ENCODE measurements at regions not wholly inside any gene's neighbourhood (a gene's known extent, or its start where the extent isn't known, plus 50 kb on each side); places are given as distances from the start of the nearest gene placed in this dataset.

DNA sequence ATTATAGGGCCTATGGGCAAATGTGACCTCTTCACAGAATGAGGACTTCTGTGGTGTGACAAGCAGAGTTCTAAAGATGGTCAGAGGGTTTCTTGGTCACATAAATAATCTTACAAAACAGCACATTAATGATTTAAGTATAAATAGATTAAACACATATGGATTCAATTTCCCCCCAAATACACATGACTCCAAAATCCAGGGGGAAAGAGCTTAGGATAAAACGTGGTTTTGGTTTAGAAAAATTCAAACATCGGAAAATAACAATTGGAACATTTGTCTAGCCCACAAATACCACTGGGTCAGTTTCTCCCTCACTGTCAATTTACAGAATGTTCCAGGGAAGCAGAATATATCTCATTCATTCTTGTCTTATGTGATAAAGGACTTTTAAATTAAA lies 283.1 kb downstream of the COG6 start:
- no peak for DNase-seq (ENCODE audit: low spot score)

DNA sequence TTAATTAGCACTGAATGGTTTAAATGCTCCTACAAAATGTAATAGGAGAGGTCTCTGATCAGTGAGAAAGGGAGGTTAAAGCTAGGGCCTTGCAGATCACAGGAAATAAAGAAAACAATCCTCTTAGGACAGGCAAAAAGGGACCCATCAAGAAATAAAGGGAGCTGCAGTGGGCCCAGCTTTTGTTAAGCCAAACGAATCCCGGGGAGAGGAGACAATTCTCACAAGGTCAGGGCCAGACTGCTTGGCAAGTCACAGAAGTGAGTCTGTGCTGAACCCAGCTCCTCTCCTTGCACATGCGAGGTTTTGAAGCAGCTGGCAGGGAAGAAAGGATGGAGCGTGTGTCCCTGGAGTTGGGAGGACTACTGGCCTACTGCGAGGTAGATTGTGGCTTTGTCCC lies 285.8 kb downstream of the COG6 start:
- DNase-seq (ENCODE audit: low spot score), result no peak

DNA sequence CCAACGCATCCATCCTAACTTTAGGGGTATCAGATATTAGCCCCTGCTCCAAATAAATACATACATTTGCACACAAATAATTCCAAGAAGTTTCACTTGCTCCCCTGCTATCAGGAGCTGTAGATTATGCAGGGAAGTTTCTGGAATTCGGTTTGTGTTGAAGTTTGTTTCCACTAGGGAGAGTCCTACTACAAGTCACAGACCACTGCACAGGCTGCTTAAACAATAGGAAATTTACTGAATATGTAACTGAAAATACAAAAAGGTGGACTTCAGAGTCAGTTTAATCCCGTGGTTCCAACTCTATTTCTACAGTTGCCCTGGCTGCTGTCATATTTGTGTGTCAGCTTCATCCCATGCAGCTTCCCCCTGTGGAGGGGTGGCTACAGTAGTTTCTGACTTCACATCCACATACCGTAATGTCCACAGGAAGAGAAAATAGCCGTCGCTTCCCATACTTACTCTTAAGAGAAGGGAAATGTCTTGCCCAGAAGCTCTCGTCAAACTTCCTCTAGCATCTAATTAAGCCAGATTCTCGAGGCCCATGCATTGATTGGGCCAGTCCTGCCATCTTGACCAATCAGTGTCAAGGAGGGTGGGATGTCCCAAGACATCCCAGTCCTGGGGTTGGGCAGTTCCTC lies 286.6 kb downstream of the COG6 start:
- no peak for DNase-seq (ENCODE audit: low spot score)

DNA sequence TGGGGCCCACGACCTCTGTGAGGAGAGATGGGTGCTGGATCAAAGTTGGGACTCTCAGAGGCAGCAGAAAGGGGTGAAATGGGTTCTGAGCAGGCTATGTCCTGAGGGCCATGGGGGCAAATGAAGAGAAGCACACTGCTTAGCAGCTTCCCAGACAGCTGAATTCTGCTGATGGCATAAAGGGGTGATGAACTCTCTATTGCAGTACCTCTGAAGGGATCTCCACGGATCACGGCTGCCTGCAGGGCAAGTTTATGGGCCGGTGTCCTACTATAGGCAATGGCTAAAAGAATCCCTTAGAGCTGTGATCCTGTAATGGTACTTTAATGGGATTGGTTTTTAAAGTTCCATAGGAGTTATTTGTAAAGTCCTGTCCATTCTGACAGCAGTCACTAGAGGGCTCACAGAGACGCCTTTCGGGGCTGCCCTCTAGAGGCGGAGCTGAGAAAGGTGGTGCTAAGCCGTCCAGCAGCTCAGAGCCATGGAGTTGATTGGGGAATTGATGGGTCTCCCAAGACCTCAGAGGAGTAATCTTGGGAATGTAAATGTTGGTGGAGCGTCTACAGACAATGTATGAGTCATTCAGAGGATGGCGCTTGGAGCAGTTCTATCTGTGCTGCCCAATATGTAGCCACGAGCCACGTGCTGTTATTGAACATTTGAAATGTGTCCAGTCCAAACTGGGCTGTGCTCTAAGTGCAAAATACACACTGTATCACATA lies 287.3 kb downstream of the COG6 start:
- DNase-seq (ENCODE audit: low spot score), result peak; percentile 83

DNA sequence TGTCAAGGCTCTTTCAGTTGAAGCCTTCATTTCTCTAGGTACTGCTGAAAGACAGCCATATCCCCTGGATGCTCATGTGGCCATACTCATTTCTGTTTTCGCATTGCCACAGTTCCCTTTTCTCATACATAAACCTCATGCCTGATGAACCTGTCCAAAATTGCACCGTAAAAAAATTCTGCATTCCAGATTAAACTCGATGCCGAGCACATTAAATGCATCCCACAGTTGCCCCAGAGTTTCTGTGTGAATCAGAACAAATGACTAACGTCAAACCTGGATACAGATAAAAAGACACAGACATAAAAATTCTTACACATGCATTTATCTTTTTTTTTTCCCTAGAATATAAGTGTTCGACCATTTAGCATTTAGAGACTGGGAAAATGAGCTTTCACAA lies 288.2 kb downstream of the COG6 start:
- no peak for DNase-seq (ENCODE audit: low spot score)

DNA sequence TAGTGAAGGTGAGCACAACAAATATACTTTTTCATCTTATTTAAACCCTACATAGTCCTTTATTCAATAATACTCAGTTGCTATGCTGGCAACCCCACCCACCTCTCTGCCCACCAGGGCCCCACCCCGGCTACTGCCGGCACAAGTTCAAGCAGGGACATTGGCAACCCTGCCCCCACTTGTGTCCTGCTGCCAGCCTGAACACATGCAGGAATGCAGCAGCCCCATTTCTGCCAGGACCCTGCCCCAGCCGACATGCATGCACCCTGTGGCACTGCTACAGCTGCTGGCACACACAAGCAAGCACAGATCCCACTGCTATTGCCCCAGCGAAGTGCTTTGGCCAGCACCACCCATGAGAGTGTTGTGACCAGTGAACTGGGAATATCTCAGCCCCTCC lies 289.8 kb downstream of the COG6 start:
- no peak for DNase-seq (ENCODE audit: low spot score)

DNA sequence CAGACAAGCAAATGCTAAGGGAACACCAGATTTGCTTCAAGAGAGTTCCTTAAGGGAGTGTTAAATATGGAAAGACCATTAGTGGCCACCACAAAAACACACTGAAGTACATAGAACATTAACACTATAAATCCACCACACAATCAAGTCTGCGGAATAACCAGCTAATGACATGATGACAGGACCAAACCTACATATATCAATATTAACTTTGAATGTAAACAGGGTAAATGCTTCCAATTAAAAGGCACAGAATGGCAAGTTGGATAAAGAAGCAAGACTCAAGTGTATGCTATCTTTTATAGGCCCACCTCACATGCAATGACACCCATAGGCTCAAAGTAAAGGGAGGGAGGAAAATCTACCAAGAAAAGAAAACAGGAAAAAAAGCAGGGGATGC lies 291.3 kb downstream of the COG6 start:
- DNase-seq (ENCODE audit: low spot score), result no peak

DNA sequence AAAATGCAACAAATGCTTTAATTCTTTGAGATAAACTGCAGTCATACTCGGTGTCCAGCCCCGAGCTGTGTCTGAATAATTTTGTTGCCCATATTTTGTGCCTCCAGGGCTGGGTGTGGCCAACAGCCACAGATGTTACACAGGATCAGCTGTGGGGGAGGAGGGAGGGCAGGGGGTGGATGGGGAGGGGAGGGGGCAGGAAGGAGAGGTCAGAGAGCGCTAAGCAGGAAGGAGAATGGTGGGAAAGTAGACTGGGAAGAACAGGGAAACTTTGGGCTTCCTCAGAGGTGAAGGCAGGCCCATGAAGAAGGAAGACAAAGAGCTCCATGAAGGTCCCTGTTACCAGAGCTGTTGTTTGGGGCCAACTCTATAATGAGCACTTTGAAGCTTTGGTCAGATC lies 295.8 kb downstream of the COG6 start:
- no peak for DNase-seq (ENCODE audit: low spot score)

DNA sequence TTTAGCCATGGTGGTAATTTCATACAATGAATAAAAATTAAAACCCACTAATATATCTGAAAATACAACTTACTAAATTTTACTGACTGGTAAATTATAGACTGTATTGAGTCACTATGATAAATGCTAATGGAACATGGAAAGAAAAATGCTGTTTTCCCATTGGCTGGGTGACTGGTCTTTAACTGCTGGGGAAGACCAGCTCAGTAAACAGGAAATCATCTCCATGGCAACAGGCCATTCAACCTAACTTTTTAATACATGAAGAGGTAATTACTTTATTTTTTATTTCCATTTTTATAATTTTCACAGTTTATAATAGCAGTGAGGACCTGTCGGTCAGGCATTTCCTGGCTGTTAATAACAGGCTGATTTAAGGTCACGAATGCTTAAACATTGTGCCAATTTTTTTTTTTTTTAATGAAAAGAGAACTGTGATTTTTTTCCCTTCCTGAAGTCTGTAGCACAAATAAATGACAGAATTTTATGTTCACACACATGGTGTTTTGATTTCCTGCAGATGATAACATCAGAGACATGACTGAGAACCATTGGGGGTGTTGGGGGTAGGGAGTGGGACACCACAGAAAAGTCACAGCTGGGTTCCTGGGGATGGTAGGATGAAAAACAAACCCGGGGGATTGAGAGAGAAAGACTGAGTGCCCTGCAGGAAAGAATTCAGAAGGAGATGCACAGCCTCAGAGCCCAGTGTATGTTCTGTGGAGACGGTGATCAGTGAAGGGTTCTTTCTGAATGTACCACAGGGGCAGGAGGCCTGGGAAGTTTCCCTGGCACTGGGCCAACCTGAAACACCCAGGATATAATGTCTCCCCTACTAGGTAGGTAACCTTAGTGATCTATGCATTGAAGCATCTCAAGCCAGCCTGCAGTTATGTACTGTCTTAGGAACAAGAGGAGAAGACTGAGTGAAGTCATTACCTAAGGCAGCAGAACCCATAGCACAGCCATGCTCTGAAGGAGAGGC lies 297.1 kb downstream of the COG6 start:
- no peak for DNase-seq (ENCODE audit: low spot score)

DNA sequence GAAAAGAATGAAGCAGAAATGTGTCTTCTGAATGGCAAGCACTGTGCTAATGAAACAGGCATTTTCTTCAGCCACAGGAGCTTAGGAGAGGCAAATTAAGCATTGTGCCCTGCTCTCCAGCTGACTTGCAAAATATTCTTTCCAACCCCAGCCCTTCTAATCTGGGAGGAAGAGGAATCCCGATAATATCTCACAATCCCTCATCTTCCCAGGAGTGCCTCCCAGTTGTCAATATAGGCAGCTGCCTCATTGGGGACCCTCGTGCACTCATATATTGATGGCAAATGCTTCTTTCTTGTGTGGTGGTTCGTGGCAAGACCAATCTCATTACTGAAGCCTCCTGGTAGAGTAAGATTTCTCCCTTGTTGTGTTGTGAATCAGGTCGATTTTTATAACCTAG lies 299.0 kb downstream of the COG6 start:
- no peak for DNase-seq (ENCODE audit: low spot score)

DNA sequence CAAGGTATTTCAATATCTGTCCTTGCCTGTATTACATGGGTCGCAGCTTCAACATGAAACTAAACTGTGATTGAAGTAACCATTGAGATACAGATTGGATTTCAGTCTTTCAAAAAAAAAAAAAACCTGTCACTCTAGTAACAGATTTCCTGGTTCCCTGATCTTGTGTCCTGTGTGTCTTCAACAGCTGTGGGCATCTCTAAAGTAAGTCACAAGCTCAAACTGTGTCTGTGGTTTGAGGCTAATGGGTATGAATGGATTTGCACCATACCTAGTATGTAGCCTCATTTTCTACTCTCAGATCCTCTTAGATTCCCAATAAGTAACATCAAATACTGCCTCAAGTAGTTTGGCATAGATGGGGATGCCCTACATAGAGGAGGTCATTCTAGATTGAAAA lies 300.1 kb downstream of the COG6 start:
- no peak for DNase-seq (ENCODE audit: low spot score)

DNA sequence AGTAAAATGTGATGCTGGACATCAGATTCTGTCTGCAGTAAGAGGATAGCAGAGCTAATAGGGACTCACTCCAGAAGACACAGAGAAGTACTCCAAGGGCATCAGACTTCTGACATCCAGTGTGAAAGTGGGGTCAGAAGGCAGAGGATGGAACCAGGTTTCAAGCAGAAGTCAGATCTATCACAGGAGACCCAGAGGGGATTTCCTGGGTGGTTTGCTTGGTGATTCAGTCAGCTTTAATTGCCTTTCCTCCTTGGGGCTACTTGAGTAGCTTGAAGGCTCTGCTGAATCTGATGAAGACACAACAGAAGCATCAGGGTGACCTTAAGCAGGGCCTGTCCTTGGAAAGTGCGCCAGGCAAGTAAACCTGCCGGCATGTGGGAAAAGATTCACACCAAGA lies 300.6 kb downstream of the COG6 start:
- no peak for DNase-seq (ENCODE audit: low spot score)

DNA sequence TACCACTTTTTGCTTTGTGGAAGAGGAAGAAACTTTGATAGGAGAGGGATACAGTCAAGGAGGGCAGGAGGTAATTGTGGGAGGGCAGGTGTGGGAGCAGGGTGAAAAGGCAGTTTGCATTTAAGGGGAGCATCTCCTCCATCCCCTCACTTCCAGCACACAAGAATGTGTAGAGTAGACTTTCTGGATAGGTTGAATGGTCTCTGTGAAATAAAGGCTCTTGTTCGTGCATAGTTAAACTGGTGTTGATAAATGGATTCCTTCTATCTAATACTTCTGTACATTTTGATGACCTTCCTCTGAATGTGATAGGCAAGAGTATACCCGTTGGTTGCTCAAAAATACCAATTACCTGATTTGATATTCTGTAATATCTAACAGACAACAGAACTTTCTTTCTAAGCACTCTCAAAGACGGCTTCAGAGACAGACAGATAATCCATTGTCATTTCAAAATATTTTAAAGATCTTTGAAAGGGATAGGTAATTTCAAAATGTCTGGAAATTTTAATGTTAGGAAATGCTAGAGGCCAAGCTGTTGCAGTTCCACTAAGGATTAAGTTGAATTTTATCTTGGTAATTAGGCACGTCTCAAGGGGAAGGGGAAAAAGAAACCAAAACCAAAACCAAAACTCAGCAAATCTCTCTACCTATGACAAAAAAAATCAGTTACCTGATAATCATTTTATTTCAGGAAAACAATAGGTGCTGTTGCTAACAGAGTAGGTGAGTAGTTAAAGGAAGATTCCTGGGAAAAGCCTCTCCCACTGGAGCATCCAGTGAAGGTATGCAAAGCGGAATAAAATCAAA lies 302.6 kb downstream of the COG6 start:
- no peak for DNase-seq (ENCODE audit: low spot score)

DNA sequence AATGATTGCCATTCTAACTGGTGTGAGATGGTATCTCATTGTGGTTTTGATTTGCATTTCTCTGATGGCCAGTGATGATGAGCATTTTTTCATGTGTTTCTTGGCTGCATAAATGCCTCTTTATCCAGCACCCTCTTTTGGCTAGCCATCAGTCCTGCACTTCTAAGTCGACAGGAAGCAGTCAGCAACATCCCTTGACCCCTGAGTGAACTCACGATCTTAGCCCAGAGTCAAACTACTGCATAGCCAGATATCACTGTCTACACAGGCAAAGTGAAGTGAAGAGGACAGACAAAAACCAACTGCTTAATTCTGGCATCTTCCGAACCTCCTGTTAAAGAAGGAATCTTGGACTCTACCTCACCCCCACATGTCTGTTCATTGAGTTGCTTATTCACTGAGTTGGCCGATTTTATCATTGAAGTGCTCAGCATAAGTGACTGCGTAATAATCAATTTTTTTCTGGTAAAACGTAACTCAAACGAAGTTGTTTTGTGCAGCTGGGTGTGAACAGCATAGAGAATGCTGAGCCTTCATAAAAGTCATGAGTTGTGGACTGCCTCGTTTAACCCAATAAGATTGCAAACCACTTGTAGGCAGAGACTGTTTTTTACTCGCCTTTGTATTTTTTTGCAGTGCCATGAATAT lies 304.2 kb downstream of the COG6 start:
- DNase-seq (ENCODE audit: low spot score), result no peak

DNA sequence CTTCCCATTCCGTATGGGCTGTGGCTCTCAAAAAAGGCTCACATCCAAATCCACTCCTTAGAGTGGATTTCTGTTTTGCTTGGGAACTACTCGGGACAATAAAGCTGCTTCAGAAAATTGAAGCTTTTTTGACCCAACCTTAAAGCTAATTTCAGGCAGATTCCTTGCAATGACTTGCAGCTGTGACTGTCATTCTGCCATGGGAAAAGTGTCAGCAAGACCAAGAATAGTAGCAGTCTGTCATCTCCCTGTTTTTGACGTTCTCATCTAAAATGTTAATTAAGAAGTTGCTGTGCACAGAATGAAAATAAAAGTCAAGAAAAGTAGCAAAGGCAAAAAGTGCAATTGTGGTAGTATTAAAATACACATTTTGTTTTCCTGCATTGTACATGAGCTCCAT lies 304.7 kb downstream of the COG6 start:
- DNase-seq (ENCODE audit: low spot score), result no peak

DNA sequence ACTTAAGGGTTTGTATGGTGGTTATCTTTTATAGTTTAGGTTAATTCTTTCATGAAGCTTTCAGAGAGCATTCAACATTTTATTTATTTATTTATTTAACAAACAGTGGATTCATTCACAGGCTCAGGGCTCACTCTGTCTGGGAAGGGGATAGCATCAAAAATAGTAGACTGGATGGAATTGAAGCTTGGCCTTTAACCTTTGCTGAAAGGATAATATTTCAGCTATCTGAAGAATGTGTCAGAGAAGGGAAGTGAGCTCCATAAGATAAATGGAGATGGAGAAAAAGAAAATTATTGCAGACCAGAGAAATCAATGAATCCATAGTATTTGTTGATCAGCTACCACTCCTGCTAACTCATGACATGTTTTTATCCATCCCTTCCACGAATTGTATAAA lies 305.6 kb downstream of the COG6 start:
- no peak for DNase-seq (ENCODE audit: low spot score)

DNA sequence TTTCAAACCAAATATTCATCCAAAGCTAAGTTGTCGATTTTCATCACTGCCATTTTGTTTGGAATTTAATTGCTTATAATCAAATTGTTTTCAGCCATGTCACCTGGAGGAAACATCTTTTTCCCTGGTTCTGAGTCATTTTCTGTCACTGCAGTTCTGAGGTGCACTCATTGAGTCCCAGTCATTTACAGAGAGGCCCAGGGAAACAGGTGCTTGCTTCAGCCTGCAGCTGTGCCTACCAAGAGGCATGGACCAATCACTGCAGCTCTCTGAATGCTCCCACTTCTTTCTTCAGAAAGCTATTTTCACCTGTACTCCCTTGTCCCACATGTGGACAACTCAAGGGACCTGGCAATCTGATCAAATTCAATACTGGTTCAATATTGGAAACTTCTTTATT lies 308.1 kb downstream of the COG6 start:
- DNase-seq (ENCODE audit: low spot score), result no peak

DNA sequence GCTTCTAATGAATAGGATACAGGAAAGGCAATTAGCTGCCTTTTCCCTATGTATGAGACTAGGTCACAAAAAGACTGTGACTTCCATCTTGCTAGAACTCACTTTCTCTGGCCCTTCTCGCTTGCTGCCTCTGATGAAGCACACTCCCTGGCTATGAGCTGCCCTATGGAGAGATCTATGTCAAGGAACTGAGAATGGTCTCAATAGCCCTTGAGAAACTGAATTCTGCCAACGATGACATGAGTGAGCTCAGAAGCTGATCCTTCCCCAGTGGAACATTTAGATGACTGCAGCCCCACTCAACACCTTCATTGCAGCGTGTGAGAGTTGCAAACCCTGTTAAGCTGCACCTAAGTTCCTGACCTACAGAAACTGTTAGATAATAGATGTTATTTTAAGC lies 309.8 kb downstream of the COG6 start:
- no peak for DNase-seq (ENCODE audit: low spot score)

DNA sequence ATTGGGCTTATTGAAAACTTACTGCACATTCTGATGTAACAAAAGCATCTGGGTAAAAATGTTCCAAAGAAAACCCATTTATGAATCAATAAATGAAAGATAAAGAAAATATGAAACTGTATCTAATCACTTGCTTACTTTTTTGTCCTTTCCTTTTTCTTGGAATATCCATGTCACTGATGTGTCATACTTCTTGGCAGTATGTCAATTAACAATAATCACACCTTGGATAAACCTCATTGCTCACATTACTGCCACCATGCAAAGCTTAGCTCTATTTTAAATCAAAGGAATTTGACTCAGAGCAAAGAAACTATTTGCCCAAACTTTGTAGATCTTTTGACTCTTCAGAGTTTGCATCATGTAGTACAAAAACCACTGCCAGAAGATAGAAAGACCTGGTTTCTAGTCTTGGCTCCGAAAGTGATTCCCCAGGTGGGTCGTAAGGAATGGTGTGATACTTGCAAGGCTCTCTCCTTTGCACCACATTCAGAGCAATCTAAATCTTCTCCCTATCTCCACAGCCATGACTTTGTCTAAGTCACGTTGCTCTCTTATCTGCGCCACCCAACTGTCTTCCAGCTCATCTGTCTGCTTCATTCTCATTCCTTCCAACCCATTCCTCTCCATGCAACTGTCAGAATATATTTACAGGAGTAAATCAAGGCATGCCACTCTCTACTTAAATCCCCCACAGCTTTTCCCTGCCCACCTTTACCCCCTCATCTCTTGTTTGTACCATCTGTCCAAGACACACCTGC lies 311.9 kb downstream of the COG6 start:
- DNase-seq (ENCODE audit: low spot score), result no peak

DNA sequence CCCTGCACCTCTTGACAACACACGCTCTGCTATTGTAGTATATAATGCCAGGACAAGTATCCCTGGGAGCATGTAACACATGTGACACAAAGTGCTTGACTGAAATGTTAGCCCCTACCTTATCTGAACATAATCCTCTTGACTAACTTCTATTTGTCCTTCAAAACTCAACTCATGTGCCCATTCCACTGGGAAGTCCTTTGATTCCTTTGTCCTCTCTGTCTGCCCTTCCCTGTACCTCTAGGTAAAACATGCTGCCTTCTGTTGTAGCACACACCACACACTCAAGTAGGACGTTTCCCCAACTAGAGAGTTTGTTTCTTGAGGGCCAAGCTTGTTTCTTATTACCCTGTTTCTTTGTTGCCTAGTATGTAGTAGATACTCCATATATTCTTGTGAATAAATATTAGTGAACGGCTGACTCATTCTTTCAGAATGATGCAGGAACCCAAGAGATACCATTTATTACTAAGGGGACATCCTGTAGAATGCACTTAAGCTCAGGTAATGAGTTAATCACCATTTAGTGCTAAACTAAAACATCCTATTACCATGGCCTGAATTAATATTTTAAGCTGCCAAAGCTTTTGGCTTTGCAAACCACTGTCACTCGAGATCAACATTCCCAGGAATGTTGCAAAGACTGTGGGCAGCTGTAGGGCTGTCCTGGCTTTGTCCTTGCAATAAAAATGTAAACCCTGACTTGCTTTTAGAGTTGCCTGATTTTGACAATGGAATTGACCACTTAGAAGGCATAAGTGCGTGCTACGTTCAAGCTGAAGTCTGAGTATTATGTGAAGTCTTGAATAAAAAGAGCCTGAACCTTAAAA lies 313.4 kb downstream of the COG6 start:
- DNase-seq (ENCODE audit: low spot score), result peak; percentile 13

Data from SW480 (cell line).